ENCODE measurements at regions not wholly inside any gene's neighbourhood (a gene's known extent, or its start where the extent isn't known, plus 50 kb on each side); places are given as distances from the start of the nearest gene placed in this dataset.

GRCh38 chr2:76437564-76437963 is 726.8 kb upstream of the GCFC2 start:
- TF ChIP-seq CTCF (conservative IDR thresholded peaks at IDR 0.05 in 1 of 2, IDR thresholded peaks at IDR 0.05 in 1 of 2; ENCODE audit: low read depth in 1 of 2, low read length in 2 of 2) (no peak), EZH2 (IDR thresholded peaks at IDR 0.05; ENCODE audit: low read length, missing control alignments) (no peak)
